ENCODE measurements at regions not wholly inside any gene's neighbourhood (a gene's known extent, or its start where the extent isn't known, plus 50 kb on each side); places are given as distances from the start of the nearest gene placed in this dataset.

GRCh38 chr11:69243496-69244200, 50.3 kb upstream of the MYEOV start:
- DNase-seq: no peak
- Mint-ChIP-seq H3K36me3 (ENCODE audit: low read depth) (no peaks in the 10 kb centered on the region), H3K27ac (no peak overlapping the region), H3K27me3 (peaks cover 10% of the 10 kb centered on the region), H3K4me1 (peaks cover 2% of the 10 kb centered on the region), H3K4me3 (no peak overlapping the region)
- no peaks in the 10 kb centered on the region for H3K9me3 ChIP-seq (ENCODE audit: control insufficient read depth, low read length, poor library complexity, severe bottlenecking)
- ATAC-seq: no peak
